Activated CD4-positive, alpha-beta T cell treated with anti-CD3 and anti-CD28 coated beads, Interleukin-2, amount 50 U/mL, for 16 hours (primary cell): ENCODE measurements at regions not wholly inside any gene's neighbourhood (a gene's known extent, or its start where the extent isn't known, plus 50 kb on each side); places are given as distances from the start of the nearest gene placed in this dataset.
"Not testable (repeated sequence)": the region's sequence is repeated elsewhere in the genome, so short reads cannot be mapped to it uniquely, and the experiment has no call there.

Source experiments
- DNase-seq: peaks from one replicate; pipeline ENCODE4 v3.0.0-alpha.2; 2020

DNA sequence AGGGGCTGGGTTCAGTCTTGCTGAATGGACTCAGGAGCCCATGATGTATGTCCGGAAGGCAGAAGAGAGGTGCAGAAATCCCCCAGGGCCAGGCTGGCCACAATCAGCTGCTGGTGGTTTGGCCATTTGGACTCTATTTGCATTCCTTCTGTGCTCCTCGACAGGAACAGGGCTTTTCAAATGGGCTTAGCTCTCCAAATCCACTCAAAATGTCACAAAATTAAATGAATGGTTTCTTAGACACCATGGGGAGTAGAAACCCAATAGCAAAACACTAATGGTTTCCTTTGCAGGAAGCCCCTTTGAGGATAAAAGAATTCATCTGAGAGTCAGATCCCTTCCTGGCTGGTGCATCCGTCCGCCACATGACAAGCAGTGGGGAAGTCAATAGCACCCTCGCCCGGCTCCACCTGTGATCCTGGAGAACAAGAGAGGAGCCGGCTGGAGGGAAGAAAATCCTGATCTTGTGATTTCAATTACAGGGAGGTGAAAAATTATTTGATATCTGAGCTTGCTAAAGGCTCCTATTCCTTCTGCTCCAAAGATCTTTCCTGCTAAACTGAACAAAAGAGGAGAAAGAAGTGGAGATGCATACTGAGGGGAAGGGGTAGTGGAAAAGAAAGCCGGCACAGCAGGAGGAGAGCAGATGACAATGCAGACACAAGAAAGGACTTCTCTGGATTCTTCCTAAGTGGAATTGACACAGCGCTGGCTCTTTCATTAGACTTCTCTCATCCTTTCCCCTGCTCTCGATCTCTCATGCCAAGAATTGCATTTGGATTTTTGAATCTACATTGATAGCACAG is 190.7 kb downstream of the C7orf25 start:
- DNase-seq = no peak

DNA sequence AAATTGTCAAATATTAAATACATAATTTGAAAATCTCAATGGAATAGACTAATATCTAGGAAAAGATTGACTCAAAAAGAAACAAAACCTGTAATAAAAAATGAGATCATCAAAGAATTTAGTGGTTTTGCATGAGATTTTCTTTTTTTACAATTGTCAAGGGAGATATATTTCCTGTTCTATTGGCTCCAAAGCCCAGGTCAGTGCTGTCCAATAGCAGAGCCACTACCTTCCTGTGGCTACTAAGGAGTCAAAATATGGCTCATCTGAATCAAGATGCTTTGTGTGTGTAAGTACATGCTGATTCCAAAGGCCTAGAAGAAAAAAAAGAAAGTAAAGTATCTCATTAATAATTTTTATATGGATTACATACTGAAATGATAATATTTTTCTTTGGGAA is 191.9 kb downstream of the C7orf25 start:
- no peak for DNase-seq

DNA sequence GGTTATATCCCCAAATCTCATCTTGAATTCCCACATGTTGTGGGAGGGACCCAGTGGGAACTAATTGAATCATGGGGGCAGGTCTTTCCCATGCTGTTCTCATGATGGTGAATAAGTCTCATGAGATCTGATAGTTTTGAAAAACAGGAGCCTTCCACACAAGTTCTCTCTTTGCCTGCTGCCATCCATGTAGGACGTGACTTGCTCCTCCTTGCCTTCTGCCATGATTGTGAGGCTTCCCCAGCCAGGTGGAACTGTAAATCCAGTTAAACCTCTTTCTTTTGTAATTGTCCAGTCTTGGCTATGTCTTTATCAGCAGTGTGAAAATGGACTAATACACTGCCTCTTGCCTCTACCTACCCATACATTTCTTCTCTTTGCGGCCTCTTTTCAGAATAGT is 193.4 kb downstream of the C7orf25 start:
- DNase-seq = not testable (repeated sequence)

DNA sequence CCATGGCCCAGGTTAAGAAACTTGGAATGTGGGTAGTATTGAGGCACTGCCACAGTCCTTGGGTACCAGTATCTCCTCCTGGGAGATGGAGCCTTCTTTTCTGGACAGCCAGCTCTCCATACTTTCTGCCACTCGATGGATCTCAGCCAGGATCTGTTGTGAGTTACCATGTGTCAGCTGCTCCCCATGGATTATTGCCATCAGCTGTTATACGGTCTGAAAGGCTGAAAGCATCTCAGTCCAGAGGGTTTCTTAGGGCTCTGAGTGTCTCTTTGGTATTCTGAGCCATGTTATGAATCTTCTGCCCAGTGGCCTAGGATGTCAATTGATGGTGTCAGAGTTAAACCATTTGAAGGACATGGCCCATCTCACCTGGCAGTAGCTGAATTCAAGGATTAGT is 197.5 kb downstream of the C7orf25 start:
- no peak for DNase-seq

DNA sequence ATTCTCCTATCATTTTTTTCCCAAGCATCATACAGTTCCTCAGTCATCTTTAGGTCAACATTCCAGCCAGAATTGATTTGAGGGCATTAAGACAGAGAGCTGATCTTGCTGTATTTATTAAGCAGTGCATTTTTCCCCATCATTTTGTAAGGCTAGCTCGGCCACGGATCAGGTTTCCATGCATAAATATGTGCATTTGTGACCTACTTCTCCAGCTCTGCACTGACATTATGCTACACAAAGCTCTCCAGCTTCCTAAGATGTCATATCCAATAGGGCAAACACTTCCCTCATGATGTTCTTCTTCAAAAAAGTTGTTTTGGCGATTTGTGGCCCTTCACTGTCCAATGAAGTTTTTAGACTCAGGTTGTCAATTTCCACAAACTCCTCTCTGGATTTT is 202.6 kb downstream of the C7orf25 start:
- DNase-seq = no peak

DNA sequence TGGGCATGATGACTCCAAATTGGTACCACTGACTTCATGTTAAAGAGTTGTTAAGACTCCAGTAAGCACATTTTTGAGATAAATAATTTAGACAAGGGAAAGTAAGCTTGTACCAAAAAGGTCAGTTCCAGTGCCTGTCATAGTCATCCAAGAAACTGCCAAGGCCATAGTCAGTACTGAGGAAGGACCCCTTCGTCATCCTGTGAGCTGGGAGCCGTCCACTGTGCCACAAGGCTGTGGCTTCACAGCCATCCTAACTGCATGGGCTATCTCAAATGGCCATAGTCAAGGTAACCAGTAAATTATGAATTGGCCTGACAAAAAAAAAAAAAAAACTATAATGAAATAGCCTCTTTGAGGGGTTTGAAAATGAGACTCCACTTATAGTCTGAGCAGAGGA is 207.2 kb downstream of the C7orf25 start:
- DNase-seq = no peak

DNA sequence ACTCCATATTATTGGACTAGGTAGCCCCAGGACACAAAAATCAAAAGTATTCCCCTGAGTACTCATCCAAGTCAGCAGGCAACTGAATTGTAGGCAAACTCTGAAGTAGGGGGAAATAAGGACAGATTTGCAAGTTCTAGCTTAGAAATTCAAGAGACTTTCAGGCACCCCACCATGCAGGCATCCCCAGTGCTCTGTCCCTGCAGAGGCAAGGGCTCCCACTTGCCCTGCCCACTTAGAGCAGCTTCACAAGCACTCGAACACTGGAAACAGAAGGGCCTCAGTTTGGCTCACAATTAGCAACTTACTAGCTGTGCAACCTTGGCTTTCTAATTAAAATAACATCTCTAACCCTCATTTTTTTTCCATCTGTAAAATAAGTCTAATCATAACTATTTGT is 209.2 kb downstream of the C7orf25 start:
- no peak for DNase-seq

DNA sequence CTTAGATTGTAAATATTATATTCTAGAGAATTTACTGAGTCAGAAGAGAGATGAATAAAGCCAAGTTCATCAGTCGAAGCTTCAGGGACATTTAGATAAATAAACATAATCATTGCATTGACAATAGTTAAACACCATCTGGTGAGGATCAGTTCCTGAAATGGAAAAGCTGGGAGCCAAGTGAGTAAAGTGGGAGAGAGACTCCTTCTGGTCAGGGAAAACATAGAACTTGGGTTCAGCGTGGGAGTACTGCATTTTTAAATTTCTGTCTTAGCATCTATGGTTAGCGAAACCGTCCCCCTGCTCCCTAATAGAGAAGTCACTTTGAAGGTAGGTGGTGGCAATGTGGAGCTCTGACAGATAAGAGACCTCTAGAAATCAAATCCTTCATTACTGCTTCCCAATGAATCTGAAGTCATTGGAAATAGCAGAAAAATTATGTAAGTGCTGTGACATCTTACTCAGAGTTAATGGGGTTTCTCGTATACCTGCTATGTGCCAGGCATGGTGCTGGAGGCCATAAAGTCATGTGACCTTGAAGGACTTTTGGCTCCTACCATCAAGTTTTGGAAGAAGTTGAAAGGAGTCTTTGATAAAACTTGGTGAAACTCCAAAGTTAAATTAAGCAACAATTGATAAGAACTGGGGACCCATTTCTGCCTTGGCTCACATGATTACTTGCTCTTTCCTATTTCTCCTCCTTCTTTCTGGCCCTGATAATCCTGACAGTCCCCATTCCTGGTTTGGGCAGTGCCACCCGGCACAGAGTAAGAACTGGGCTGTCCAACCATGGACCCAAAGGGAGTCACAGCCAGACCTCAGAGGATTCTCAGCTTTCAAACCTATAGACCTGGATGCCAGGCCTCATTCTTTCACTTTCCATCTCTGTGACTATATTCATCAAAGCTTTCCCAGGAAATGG is 211.2 kb downstream of the C7orf25 start:
- DNase-seq = no peak

DNA sequence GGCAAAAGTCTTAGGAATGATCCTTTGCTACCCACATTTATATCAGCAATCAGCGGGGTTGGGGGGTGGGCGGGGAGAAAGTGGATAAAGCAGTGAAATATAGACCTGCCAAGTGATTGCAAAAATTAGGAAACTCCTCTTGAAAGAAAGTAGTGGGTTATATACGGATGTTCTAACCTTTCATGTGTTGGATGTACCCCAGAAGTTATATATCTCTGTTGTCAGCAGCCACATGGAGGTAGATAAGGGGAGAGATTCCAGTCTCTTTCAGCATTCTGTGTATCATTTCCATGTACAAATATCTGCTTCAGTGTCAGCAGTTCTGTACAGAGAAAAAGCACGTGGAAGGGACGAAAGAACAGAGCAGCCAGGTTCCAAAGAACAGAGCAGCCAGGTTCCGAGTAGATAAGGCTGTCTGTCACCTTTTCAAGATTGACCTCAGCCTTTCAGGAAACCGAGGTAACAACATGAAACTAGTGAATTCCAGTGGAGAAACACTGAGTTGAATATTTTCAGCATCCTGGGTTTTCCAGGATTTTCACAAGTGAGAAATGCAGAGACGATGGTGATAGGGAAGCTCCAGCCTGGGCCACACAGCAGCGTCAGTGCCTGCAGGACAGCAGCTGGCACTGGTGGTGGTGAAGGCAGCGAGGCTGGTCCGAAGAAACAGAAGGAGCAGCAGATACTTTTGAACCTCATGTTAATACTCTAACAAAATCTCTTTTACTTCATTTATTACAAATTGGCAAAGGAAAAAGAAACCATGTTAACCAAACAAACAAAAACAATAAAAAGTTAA is 212.3 kb downstream of the C7orf25 start:
- DNase-seq = no peak

DNA sequence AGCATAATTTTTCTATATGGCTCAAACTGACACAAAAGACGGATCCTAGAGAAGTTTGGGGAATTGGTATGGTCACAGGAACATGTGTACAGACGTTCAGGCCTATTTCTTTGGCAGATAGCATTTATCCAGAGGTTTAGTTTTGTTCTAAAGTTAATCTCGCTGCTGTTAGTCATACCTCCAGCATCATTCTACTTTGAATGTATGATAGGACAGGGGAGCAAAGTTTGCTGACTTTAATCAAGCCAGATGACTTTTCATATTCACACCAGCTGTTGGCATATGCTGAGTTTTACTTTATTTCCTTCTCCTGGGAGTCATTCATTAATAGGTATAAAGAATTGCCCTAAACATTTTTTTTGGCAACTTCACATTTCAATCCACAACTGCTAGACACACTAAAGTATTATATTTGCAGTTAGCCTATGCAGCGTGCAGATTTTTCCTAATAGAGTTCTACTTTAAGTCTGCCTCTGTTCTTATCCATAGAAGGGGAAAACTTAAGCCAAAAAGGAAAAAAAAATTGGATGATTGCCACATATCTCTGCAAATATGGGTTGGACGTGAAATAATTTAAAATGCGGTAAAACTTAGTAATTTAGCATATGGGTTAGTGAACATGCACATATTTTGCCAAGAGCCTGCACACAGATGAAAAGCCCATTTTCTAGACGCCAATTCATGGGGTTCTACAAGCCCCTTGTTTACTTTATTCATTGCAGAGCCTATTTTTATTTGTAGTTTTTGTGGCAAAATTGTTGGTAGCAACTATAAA is 213.1 kb downstream of the C7orf25 start:
- DNase-seq = no peak

DNA sequence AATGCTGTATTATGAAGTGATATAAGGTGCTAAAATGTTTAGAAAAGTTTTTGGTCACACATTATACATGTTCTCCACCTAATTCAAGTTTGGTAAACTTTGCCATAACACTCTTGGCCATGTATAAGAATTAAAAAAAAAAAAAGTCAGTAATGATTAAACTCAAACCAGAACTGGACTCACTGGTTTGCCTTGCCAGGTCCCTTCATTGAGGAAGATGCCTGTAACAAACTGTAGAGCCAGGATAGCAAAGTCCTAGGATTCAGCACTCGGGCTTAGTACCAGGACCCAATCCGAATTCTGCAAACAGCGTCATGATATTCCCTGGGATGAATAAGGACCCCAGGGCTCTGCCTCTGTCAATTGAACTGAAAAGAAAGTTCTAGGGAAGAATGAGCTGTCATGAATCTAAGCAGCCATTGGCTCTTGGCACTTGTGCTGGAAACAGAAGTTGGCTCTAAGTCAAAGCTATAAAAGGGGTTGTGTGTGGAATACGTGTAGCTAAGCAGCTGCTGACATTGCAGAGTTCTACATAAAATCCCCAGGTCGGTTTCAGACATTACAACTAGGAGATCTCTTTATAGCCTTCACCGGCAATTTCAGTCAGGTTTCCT is 216.9 kb downstream of the C7orf25 start:
- no peak for DNase-seq

DNA sequence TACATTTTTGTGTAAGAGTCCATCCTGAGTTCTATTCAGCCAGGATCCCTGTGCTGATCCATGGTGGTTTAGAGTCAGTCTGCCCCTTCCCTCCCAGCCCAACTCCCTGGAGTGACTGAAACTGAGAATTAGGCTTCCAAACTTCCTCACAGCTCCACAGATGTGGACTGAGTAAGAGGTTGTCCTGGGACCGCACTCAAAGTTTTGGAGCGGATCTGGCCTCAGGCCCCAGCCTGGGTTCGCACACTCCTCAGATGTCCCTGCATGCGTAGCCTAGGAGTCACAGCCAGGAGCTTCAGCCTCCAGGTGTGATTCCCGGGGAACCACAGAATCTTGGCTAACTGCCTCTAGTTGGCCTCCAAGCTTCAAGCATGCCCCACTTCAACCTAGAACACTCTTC is 218.1 kb downstream of the C7orf25 start:
- no peak for DNase-seq

DNA sequence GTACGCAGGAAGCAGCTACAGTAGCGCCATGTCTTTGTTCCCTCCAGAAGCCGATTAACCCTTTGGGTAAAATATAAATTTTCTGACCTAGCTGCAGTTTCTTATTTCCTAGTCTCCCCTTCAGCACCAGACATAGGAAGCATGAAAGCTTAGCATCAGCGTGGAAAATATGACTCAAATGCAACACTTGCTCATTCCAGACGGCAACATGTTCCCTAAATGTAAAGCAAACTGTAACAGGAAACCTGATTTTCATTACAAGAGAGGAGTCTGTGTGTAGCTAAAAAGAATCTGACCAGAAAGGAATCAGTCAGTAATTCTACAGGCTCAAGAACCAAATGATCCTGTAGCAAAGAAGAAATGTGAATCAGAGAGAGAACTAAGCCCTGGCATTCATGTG is 219.2 kb downstream of the C7orf25 start:
- DNase-seq = no peak

DNA sequence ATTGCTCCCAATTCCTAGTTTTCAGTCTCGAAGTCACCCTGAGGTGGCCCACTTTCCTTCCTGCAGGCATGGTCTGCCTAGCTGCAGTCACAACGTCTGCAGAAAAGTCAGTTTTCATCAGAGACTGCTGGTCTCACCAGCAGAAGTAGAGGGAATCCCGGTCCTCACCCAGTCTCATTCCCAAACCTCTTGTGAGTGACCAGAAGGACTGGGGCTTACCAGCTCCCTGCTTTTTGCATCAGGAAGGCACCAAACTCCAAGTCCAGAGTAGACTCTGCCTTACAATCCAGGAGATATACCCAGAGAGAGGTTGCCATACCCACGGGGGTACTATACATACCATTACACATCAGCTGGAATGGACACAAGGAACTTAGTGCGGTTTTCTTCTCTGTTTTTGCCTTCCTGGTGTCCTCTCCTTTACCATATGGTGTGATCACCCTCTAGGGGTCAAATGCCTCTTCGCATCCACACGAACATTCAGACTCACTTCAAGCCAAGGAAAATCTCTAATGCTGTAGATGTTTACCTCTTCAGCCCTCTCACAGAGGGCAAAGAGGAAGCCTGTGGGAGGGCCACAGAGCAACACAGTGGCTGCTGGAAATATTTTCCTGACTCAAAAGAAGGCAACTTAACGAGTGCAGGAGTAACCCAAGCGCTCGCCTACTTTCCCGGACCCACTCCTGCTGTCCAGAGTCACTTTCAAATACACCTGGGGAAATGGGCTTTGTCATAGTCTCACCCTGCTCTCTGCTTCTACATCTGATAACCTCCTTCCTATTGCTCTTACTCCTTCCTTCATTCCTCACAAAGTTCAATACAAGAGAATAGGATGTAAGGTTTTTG is 220.9 kb downstream of the C7orf25 start:
- no peak for DNase-seq

DNA sequence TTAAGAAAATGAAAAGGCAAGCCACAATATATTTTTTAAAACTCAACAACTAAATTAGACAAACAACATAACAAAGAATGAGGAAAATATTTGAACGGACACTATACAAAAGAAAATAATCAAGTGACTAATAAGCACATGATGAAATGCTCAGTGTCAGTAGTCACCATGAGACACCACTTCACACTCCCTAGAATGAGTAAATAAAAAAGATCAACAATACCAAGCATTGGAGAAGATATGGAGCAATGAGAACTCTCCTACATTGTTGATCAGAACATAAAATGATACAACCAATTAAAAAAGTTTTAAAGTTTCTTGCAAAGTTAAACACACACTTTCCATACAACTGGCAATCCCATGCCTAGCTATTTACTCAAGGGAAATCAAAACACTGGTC is 222.2 kb downstream of the C7orf25 start:
- DNase-seq = no peak

DNA sequence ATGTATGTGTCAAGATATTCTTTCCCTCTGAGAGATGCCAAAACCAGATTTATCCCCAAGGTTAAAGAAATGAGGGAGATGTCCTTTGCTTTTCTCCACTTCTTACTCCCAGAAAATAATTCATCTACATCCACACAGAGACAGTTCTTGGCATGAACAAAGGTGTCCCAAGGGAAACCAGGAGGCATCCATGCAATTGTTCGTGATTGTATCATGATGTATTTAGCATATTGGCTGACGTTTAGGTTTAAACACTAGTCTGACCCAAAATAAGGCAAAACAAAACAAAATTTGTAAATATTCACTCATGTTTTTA is 223.9 kb downstream of the C7orf25 start:
- DNase-seq = no peak

DNA sequence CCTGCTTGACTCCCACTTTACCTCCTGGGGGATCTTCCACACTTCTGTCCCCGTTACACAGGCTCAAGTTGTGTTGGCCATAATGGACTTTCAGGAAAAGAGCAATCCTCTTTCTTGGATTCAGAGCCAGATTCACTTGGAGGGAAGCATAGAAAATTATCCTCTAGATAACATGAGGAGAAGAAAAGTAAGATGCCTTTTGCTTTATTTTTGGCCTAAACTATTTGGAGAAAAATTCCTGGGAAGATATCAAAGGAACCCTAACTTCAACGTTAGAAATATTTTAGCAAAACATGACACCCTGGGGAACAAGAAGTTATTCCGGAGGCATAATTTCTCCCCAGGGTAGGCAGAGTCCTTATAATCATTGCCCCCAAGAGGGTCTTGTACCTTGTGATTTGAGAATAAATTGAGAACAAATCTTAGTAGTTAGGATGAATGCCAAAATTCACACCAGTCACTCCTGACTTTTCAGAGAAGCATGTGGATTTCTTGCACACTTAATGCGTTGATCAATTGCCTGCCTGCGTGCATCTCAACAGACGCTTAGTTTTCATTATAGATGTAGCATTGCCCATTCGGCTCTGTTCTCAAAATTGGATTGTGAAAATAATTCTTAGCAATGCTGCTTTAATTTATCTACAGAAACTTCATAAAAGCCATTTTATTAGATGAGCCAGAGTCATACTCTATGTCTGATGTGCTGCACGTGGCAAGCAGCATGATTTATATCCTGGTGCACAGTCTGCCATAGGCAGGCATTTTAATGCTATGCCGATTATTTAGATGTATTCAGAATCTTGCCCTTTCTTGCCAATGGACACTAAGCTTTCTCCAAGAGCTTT is 224.4 kb downstream of the C7orf25 start:
- no peak for DNase-seq

DNA sequence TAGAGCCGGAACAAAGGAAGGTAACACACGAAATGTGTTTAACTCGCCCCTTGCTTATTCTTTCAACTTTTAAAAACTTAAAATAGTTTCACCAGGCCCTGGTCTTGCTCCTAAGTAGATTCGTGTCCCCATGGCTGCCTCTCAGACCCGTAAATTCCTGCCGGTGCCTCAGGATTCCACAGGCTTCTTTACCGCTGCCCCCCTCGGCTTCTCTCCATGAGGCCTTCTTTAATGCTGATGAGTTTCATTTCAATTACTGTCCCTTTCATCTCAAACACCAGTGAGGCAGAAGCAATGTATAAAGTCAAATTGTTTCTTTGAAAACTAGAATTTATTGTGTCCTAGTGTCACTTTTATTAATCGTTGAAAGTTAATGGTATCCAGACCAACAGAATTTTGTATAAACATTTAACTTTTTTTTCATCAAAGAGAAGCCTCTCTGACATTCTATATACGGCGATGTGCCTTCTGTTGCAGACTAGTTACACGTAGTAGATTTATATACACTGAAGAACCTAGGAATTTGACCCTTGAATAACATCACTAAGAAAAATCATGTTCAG is 225.2 kb downstream of the C7orf25 start:
- no peak for DNase-seq

DNA sequence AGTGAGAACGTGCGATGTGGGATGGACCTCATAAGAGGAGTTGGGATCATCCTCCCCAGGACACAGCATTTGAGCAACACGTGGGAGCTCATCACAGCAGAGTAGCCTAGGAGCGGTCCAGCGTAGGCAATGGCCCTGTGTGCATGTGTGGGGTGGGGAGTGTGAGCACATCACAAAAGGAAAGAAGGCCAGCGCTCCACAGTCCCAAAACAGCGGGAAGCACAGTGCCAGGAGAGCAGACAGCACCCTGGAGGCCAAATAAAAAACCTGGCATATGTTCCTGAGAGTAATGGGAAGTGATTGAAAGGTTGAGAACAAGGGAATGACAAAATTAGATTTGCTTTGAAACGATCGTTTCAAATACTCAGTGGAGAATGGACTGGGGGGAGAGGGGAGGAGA is 226.0 kb downstream of the C7orf25 start:
- no peak for DNase-seq
